ENCODE measurements at regions not wholly inside any gene's neighbourhood (a gene's known extent, or its start where the extent isn't known, plus 50 kb on each side); places are given as distances from the start of the nearest gene placed in this dataset.
"Not testable (repeated sequence)": the region's sequence is repeated elsewhere in the genome, so short reads cannot be mapped to it uniquely, and the experiment has no call there.

DNA sequence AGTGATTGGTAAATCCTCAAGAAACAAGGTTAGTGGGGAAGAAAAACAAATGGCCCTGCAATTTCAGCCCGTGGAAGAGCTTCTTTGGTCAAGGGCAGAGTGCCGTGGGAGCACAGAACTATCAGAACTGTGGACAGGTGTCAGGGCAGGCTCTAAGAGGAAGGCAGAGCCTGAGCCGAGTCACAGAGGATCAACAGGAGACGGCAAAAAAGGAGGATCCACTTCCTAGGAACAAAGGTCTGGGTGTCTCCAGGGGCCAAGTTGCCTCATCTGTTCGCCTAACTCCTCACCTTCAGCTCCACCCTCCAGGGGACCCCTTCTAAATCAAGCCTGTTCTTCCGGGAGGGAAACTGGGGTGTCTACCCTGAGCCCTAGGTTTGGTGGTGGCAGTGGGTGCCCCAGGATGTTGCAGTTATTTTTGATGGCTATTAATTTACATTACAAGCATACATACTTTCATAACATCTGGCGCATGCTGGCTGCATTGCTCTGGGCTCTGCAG is 88.0 kb downstream of the FEM1C start:
- Histone ChIP-seq H3K4me1 (ENCODE audit: insufficient read depth, low read length) (peaks cover 18% of the 10 kb centered on the region; the same call in 1 of the 2 replicates), H3K27me3 (ENCODE audit: insufficient read depth, low read length) (no peaks in the 10 kb centered on the region)
- WGBS: 85% methylated on average over 6 of the region's 7 CpGs

DNA sequence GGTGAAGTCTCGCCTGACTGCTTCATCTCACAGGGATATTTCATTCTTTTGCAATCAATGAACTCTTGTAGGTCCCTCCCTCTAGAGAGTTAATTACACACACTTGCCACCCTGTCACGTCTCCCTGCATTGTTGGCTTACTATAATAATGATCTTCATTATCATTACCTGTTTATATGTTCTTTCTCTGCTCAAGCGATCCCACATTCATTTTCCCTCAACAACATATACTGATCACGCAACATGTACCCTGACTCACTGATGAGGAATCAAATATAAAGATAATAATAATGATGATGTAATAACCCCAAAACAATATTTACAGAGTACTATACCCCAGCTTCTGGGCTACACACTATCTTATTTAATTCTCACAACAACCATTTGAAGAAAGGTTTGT is 88.5 kb downstream of the FEM1C start:
- Histone ChIP-seq H3K27ac (ENCODE audit: low read depth, low read length) (no peak overlapping the region), H3K27me3 (ENCODE audit: insufficient read depth, low read length) (no peaks in the 10 kb centered on the region), H3K4me1 (ENCODE audit: insufficient read depth, low read length) (peaks cover 18% of the 10 kb centered on the region; the same call in 1 of the 2 replicates), H3K36me3 (ENCODE audit: insufficient read depth, low read length) (no peaks in the 10 kb centered on the region), H3K9me3 (ENCODE audit: insufficient read depth, low read depth, low read length) (no peaks in the 10 kb centered on the region), H3K4me3 (ENCODE audit: low read length) (no peak overlapping the region), H3K9ac (ENCODE audit: low read depth, low read length) (no peak overlapping the region)
- 86% methylated on average over 3 of the region's 4 CpGs for WGBS

More for the DNA sequence above, 88.0 kb downstream of the FEM1C start:
- H3K9me3 ChIP-seq (ENCODE audit: insufficient read depth, low read depth, low read length): no peaks in the 10 kb centered on the region
- no peak overlapping the region for H3K4me3 ChIP-seq (ENCODE audit: low read length)
- no peak overlapping the region for H3K9ac ChIP-seq (ENCODE audit: low read depth, low read length)
- no peak overlapping the region for H3K27ac ChIP-seq (ENCODE audit: low read depth, low read length)
- no peaks in the 10 kb centered on the region for H3K36me3 ChIP-seq (ENCODE audit: insufficient read depth, low read length)

DNA sequence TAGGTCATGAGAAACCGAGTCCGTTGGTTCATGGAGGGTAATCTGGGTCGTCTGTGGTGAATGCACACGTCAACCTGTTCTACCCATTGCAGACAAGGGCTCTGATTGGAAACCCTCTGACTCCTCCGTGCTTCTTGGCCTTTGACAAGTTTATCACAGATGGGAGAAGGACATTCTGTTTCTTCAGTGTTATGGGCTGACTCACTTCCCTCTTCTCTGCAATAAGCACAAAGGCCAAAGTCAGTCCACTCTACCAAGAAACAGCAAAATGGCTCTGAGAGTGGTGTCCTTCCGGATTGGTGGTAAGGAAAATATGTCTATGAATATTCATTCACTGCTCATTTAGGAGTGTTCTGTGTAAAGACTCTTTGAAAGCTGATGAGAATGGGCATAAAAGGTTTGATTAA is 89.3 kb downstream of the FEM1C start:
- Histone ChIP-seq H3K9me3 (ENCODE audit: insufficient read depth, low read depth, low read length) (no peaks in the 10 kb centered on the region), H3K36me3 (ENCODE audit: insufficient read depth, low read length) (no peaks in the 10 kb centered on the region), H3K4me3 (ENCODE audit: low read length) (no peak overlapping the region), H3K9ac (ENCODE audit: low read depth, low read length) (no peak overlapping the region), H3K27me3 (ENCODE audit: insufficient read depth, low read length) (no peaks in the 10 kb centered on the region), H3K4me1 (ENCODE audit: insufficient read depth, low read length) (peaks cover 18% of the 10 kb centered on the region; the same call in 1 of the 2 replicates), H3K27ac (ENCODE audit: low read depth, low read length) (no peak overlapping the region)
- 92% methylated on average over 6 of the region's 6 CpGs for WGBS

DNA sequence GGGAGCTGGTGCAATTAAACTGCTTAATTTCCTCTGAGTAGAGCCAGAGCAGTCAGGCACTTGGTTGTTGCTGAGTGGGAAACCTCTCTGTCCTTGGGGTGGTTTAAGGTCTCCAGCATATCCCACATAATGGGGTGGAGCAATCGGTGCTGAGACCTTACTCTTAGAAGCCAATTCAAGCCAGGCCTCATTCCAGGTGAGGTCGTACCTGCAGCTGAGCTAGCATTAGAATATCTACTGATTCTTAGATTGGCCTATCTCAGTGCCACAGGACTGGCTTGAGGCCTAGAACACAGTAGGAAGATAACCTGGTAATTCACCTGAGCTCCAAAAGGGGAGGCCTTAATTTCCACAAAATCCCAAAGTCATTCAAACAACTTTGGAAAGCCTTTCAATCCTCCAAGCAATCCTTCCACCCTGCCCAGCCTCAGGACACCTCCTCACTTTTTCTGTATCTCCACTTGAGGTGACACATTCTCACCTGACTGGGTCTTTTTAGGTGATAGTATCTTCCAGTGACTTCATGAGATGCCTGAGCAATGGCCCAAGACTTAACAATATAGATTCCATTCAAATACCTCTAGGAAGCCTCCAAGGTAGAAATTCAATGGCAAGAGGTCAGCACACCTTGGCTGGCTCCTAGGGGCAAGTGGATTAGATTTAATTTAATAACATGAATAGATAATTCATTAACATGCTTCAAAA is 91.0 kb downstream of the FEM1C start:
- no peaks in the 10 kb centered on the region for H3K36me3 ChIP-seq (ENCODE audit: insufficient read depth, low read length)
- no peak overlapping the region for H3K4me3 ChIP-seq (ENCODE audit: low read length)
- no peak overlapping the region for H3K27ac ChIP-seq (ENCODE audit: low read depth, low read length)
- peaks cover 20% of the 10 kb centered on the region; the same call in 1 of the 2 replicates for H3K4me1 ChIP-seq (ENCODE audit: insufficient read depth, low read length)
- no peak overlapping the region for H3K9ac ChIP-seq (ENCODE audit: low read depth, low read length)
- H3K27me3 ChIP-seq (ENCODE audit: insufficient read depth, low read length): no peaks in the 10 kb centered on the region
- no peaks in the 10 kb centered on the region for H3K9me3 ChIP-seq (ENCODE audit: insufficient read depth, low read depth, low read length)
- 85% methylated on average over 2 of the region's 2 CpGs for whole genome bisulfite sequencing

DNA sequence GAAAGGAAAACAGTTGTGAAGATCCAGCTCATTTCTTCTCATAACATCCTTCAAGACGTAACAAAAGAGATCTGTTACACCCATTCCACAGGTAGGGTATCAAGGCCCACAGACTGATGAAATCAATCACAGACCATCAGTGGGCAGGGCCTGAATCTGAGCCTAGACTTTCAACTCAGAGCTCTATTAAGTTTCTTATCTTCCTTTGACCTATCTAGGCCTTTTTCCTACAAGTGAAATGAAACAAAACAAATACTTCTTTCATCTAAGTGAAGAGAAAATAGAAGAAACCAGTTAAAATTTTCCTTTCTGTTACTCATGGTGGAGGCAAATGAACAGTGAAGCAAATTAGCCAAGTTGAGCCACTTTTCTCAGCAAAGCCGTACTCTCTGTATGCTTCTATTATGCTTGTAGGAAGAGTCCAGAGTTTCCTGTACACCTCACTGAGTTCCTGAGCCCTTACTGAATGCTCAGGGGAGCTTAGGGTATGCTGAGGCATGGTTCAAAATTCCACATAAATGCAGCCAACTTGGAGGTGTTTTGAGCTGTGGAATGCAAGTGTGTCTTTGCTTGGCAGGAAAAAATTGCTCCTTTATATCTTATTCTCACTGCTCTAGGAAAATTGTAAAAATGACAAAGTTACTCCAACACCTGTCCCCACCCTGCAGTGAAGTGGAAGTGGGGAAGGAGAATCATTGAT is 91.9 kb downstream of the FEM1C start:
- H3K4me3 ChIP-seq (ENCODE audit: low read length): no peak overlapping the region
- peaks cover 12% of the 10 kb centered on the region; the same call in 1 of the 2 replicates for H3K4me1 ChIP-seq (ENCODE audit: insufficient read depth, low read length)
- no peaks in the 10 kb centered on the region for H3K27me3 ChIP-seq (ENCODE audit: insufficient read depth, low read length)
- 96% methylated on average over 2 of the region's 2 CpGs for WGBS
- no peaks in the 10 kb centered on the region for H3K9me3 ChIP-seq (ENCODE audit: insufficient read depth, low read depth, low read length)
- no peak overlapping the region for H3K27ac ChIP-seq (ENCODE audit: low read depth, low read length)
- H3K9ac ChIP-seq (ENCODE audit: low read depth, low read length): no peak overlapping the region
- no peaks in the 10 kb centered on the region for H3K36me3 ChIP-seq (ENCODE audit: insufficient read depth, low read length)

DNA sequence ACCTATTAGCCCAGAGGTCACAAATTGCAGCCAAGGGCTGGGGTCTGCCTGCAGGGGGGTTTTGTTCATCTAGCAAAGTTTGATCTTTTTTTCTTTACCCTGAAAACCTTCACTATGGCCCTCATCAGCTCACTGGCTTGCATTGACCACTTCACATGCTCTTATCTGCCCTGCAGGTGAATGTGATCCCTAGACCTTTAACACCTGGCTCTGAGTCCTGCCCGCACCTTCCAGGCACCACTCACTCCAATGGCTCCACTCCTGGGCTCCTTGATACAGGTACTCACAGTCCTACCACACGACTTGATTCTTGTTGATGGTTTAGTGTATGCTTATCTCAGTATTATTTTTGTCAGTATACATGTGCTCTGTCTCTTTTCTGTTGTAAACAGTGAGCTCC is 92.5 kb downstream of the FEM1C start:
- 93% methylated on average over 2 of the region's 2 CpGs for WGBS
- H3K36me3 ChIP-seq (ENCODE audit: insufficient read depth, low read length): no peaks in the 10 kb centered on the region
- no peak overlapping the region for H3K9ac ChIP-seq (ENCODE audit: low read depth, low read length)
- no peaks in the 10 kb centered on the region for H3K27me3 ChIP-seq (ENCODE audit: insufficient read depth, low read length)
- H3K4me1 ChIP-seq (ENCODE audit: insufficient read depth, low read length): peaks cover 7% of the 10 kb centered on the region; the same call in 1 of the 2 replicates
- no peak overlapping the region for H3K4me3 ChIP-seq (ENCODE audit: low read length)
- no peaks in the 10 kb centered on the region for H3K9me3 ChIP-seq (ENCODE audit: insufficient read depth, low read depth, low read length)
- no peak overlapping the region for H3K27ac ChIP-seq (ENCODE audit: low read depth, low read length)

DNA sequence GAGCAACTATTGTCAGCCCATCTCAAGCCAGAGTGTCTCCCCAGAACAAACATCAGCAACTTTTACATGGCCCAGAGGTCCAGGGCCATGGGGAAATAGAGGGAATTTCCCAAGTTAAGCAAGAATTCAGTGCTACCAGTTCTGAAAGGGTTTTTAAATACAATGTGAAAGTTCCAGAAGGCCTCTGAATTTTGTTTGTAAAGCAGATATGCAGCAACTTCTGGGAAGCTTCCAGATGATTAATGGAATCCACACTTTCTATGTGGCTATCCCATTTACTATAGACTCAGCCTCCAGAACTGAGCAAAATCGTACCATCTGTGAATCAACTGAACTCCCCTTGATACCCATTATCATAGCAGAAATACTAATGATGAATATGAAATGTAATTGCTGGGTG is 93.8 kb downstream of the FEM1C start:
- Histone ChIP-seq H3K27ac (ENCODE audit: low read depth, low read length) (no peak overlapping the region), H3K9me3 (ENCODE audit: insufficient read depth, low read depth, low read length) (no peaks in the 10 kb centered on the region), H3K27me3 (ENCODE audit: insufficient read depth, low read length) (no peaks in the 10 kb centered on the region), H3K4me1 (ENCODE audit: insufficient read depth, low read length) (peaks cover 3% of the 10 kb centered on the region; the same call in 1 of the 2 replicates), H3K4me3 (ENCODE audit: low read length) (no peak overlapping the region), H3K36me3 (ENCODE audit: insufficient read depth, low read length) (no peaks in the 10 kb centered on the region), H3K9ac (ENCODE audit: low read depth, low read length) (no peak overlapping the region)
- WGBS: 81% methylated on average over 1 of the region's 1 CpG

DNA sequence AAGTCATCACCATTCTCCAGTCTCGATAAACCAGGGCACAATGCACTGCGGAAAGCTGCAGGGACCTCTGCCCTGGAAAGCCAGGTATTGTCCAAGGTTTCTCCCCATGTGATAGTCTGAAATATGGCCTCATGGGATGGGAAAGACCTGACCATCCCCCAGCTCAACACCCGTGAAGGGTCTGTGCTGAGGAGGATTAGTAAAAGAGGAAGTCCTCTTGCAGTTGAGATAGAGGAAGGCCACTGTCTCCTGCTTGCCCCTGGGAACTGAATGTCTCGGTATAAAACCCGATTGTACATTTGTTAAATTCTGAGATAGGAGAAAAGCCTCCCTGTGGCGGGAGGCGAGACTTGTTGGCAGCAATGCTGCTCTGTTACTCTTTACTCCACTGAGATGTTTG is 95.9 kb downstream of the FEM1C start:
- H3K27me3 ChIP-seq (ENCODE audit: insufficient read depth, low read length); H3K27ac ChIP-seq (ENCODE audit: low read depth, low read length): not testable (repeated sequence)

DNA sequence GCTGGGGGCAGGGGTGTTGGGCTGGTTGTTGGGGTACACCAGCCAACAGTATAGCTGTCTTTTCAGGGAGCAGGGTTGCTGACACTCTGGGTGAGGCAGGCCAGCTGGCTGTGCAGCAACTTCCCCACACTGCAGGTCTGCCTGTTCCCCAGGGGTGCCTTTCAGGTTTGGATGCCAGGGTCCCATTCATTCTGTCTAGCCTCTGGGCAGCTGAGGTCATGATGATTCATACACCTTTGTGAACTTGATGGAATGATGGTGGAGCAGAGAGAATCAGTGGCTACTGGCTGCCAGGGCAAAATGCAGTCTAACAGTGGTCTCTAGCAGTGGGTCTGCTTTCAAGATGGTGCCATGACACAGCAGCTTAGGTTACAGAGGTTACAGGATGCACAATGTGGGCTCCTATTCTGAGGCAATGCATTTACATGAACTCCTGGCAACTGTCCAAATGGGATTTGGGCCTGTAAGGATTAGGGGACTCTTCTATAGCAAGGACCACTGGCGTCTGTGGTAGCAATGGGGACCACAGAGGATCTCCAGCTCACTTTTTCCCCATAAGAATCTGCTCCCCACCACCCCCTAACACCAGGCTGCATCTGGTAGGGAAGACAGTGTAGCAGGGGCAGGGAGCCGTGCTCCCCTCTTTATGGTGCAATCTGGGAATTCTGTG is 103.7 kb downstream of the FEM1C start:
- no peak overlapping the region for H3K27ac ChIP-seq (ENCODE audit: low read depth, low read length)
- WGBS: 97% methylated on average over 2 of the region's 2 CpGs

More for the DNA sequence above, 95.9 kb downstream of the FEM1C start:
- H3K9me3 ChIP-seq (ENCODE audit: insufficient read depth, low read depth, low read length); H3K9ac ChIP-seq (ENCODE audit: low read depth, low read length); H3K4me3 ChIP-seq (ENCODE audit: low read length); H3K36me3 ChIP-seq (ENCODE audit: insufficient read depth, low read length); H3K4me1 ChIP-seq (ENCODE audit: insufficient read depth, low read length): not testable (repeated sequence)
- WGBS: 83% methylated on average over 7 of the region's 7 CpGs

DNA sequence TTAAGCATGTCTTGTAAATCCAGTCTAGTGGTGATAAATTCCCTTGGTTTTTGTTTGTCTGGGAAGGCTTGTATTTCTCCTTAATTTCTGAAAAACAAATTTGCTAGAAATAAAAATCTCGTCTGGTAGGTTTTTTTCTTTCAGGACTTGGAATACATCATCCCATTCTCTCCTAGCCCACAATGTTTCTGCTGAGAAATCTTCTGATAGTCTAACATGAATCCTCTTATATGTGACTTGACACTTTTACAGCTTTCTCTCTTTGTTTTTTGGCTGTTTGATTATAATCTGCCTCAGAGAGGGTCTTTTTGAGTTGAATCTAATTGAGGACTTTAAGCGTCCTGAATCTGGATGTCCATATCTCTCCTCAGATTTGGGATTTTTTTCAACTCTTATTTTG is 104.9 kb downstream of the FEM1C start:
- no peaks in the 10 kb centered on the region for H3K36me3 ChIP-seq (ENCODE audit: insufficient read depth, low read length)

More for the DNA sequence above, 103.7 kb downstream of the FEM1C start:
- Histone ChIP-seq H3K4me1 (ENCODE audit: insufficient read depth, low read length) (no peaks in the 10 kb centered on the region), H3K4me3 (ENCODE audit: low read length) (no peak overlapping the region), H3K9ac (ENCODE audit: low read depth, low read length) (no peak overlapping the region), H3K27me3 (ENCODE audit: insufficient read depth, low read length) (no peaks in the 10 kb centered on the region), H3K9me3 (ENCODE audit: insufficient read depth, low read depth, low read length) (peaks cover 20% of the 10 kb centered on the region), H3K36me3 (ENCODE audit: insufficient read depth, low read length) (no peaks in the 10 kb centered on the region)

DNA sequence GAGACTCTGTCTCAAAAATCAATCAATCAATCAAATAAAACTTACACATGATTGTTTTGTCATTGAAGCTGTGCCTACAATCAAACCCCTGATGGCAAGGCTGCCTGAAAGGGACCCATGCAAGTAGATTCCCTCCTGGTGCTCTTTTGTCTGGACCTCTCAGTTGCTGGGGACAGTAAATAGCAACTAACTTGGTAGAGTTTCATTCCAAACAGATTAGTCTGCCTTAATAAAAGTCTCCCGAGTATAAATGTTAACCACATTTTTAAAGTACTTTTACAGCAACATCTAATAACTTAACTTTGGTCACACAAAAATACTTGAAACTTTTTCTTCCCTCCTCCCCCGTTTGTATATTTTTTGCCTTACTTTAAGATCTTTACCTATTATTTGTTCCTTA is 105.5 kb downstream of the FEM1C start:
- no peaks in the 10 kb centered on the region for H3K36me3 ChIP-seq (ENCODE audit: insufficient read depth, low read length)
- no peak overlapping the region for H3K27ac ChIP-seq (ENCODE audit: low read depth, low read length)
- H3K27me3 ChIP-seq (ENCODE audit: insufficient read depth, low read length): no peaks in the 10 kb centered on the region
- H3K4me3 ChIP-seq (ENCODE audit: low read length): no peak overlapping the region
- H3K4me1 ChIP-seq (ENCODE audit: insufficient read depth, low read length): no peaks in the 10 kb centered on the region
- no peak overlapping the region for H3K9ac ChIP-seq (ENCODE audit: low read depth, low read length)
- peaks cover 20% of the 10 kb centered on the region for H3K9me3 ChIP-seq (ENCODE audit: insufficient read depth, low read depth, low read length)
- WGBS: 93% methylated on average over 2 of the region's 2 CpGs

More for the DNA sequence above, 104.9 kb downstream of the FEM1C start:
- Histone ChIP-seq H3K4me3 (ENCODE audit: low read length) (no peak overlapping the region), H3K4me1 (ENCODE audit: insufficient read depth, low read length) (no peaks in the 10 kb centered on the region), H3K27me3 (ENCODE audit: insufficient read depth, low read length) (no peaks in the 10 kb centered on the region), H3K9ac (ENCODE audit: low read depth, low read length) (no peak overlapping the region), H3K27ac (ENCODE audit: low read depth, low read length) (no peak overlapping the region), H3K9me3 (ENCODE audit: insufficient read depth, low read depth, low read length) (peaks cover 20% of the 10 kb centered on the region)
- 96% methylated on average over 2 of the region's 2 CpGs for WGBS
